Mesenchymal stem cell (in vitro differentiated cells and primary cell): ENCODE measurements at regions not wholly inside any gene's neighbourhood (a gene's known extent, or its start where the extent isn't known, plus 50 kb on each side); places are given as distances from the start of the nearest gene placed in this dataset.
"Not testable (repeated sequence)": the region's sequence is repeated elsewhere in the genome, so short reads cannot be mapped to it uniquely, and the experiment has no call there.

ENCODE experiments used
- DNase-seq: peaks from one replicate; pipeline ENCODE4 v3.0.0-alpha.2; 2013
- H2AFZ ChIP-seq: one replicate; pipeline ENCODE4 v1.6.1; 2013; ENCODE audit warnings: low read depth, mild to moderate bottlenecking, control low read depth, inconsistent platforms, low read length, moderate library complexity
- H2AK5ac ChIP-seq: 2 replicates; pipeline ENCODE4 v1.6.1; 2013; ENCODE audit warnings: low read length, moderate library complexity, mild to moderate bottlenecking, inconsistent platforms; ENCODE audit not compliant: severe bottlenecking
- H2BK120ac ChIP-seq: one replicate; pipeline ENCODE4 v1.6.1; 2013; ENCODE audit warnings: low read depth, mild to moderate bottlenecking, inconsistent platforms, low read length, moderate library complexity
- H2BK12ac ChIP-seq, 2 experiments: one replicate each; pipeline ENCODE4 v1.6.1; 2013; ENCODE audit warnings: inconsistent platforms in 2 of 2, low read length in 2 of 2, mild to moderate bottlenecking in 2 of 2, moderate library complexity in 2 of 2, control low read depth in 1 of 2
- H2BK15ac ChIP-seq: one replicate; pipeline ENCODE4 v1.6.1; 2013; ENCODE audit warnings: mild to moderate bottlenecking, low read depth, inconsistent platforms; ENCODE audit not compliant: poor library complexity, severe bottlenecking
- H2BK5ac ChIP-seq: 2 replicates; pipeline ENCODE4 v1.6.1; 2013; ENCODE audit warnings: low read depth, mild to moderate bottlenecking, low read length, control low read depth, inconsistent platforms; ENCODE audit not compliant: poor library complexity, severe bottlenecking
- H3K14ac ChIP-seq, 2 experiments: one replicate each; pipeline ENCODE4 v1.6.1; 2013; ENCODE audit warnings: inconsistent platforms in 2 of 2, low read length in 2 of 2, control low read depth in 1 of 2, mild to moderate bottlenecking in 1 of 2, moderate library complexity in 1 of 2
- H3K18ac ChIP-seq, 2 experiments: one replicate each; pipeline ENCODE4 v1.6.1; 2013; ENCODE audit warnings: inconsistent platforms in 2 of 2, low read length in 2 of 2, control low read depth in 1 of 2, low read depth in 1 of 2, mild to moderate bottlenecking in 1 of 2
- H3K23ac ChIP-seq, 2 experiments: one replicate each; pipeline ENCODE4 v1.6.1; 2013; ENCODE audit warnings: inconsistent platforms in 2 of 2, low read length in 2 of 2, mild to moderate bottlenecking in 2 of 2, moderate library complexity in 2 of 2, control low read depth in 1 of 2
- H3K27ac ChIP-seq: 2 replicates; pipeline ENCODE4 v1.5.1; 2013; ENCODE audit warnings: mild to moderate bottlenecking, moderate library complexity, low read length, control low read depth, inconsistent platforms; ENCODE audit not compliant: poor library complexity, severe bottlenecking
- H3K27me3 ChIP-seq, 2 experiments: 2 replicates each; pipeline versions ENCODE4 v1.6.1 to v1.7.0; 2013; ENCODE audit warnings: low read length in 2 of 2, mild to moderate bottlenecking in 2 of 2, moderate library complexity in 2 of 2, control low read depth in 1 of 2, inconsistent platforms in 1 of 2; ENCODE audit not compliant: control insufficient read depth in 1 of 2, insufficient read depth in 1 of 2
- H3K36me3 ChIP-seq, 2 experiments: 2 replicates each; pipeline versions ENCODE4 v1.6.1 to v1.7.0; 2013; ENCODE audit warnings: low read length in 2 of 2, control low read depth in 1 of 2, inconsistent platforms in 1 of 2, low read depth in 1 of 2, mild to moderate bottlenecking in 1 of 2; ENCODE audit not compliant: insufficient read depth in 2 of 2, control insufficient read depth in 1 of 2
- H3K4ac ChIP-seq, 2 experiments: one replicate each; pipeline ENCODE4 v1.6.1; 2013; ENCODE audit warnings: inconsistent platforms in 2 of 2, low read length in 2 of 2, mild to moderate bottlenecking in 2 of 2, moderate library complexity in 2 of 2, control low read depth in 1 of 2, low read depth in 1 of 2
- H3K4me1 ChIP-seq: 2 replicates; pipeline ENCODE4 v1.6.1; 2013; ENCODE audit warnings: low read depth, low read length, control low read depth; ENCODE audit not compliant: control insufficient read depth, insufficient read depth
- H3K4me2 ChIP-seq: 2 replicates; pipeline ENCODE4 v1.6.1; 2013; ENCODE audit warnings: low read length, mild to moderate bottlenecking, inconsistent platforms; ENCODE audit not compliant: poor library complexity, severe bottlenecking
- H3K4me3 ChIP-seq, 2 experiments: 2 replicates each; pipeline versions ENCODE4 v1.5.1 to v1.7.0; 2013; ENCODE audit warnings: low read length in 2 of 2, mild to moderate bottlenecking in 2 of 2, control low read depth in 1 of 2, low read depth in 1 of 2; ENCODE audit not compliant: insufficient read depth in 1 of 2
- H3K79me1 ChIP-seq: replicated peaks from 2 replicates; pipeline ENCODE4 v1.6.1; 2013; ENCODE audit warnings: mild to moderate bottlenecking, control low read depth, low read length, inconsistent platforms; ENCODE audit not compliant: poor library complexity, severe bottlenecking
- H3K9ac ChIP-seq: 2 replicates; pipeline ENCODE4 v1.7.0; 2013; ENCODE audit warnings: mild to moderate bottlenecking, low read length, moderate library complexity
- H3K9me3 ChIP-seq: 2 replicates; pipeline ENCODE4 v1.7.0; 2013; ENCODE audit warnings: mild to moderate bottlenecking, low read length; ENCODE audit not compliant: control insufficient read depth
- H4K8ac ChIP-seq: one replicate; pipeline ENCODE4 v1.6.1; 2013; ENCODE audit warnings: inconsistent platforms, mild to moderate bottlenecking, low read length, moderate library complexity
- H4K91ac ChIP-seq: one replicate; pipeline ENCODE4 v1.6.1; 2013; ENCODE audit warnings: mild to moderate bottlenecking, low read length, inconsistent platforms
- WGBS: methylation state at CpG from one replicate; pipeline ENCODE4 v1.1.7; 2013; ENCODE audit warnings: mixed read lengths; 5-methylcytosine and 5-hydroxymethylcytosine counted together

GRCh38 chr13:76586842-76587241 is 299.4 kb downstream of the KCTD12 start:
- Histone ChIP-seq H3K27me3 (no peaks in the 10 kb centered on the region), H4K91ac (no peak overlapping the region), H4K8ac (no peak overlapping the region), H3K27ac (no peak overlapping the region), H2BK12ac (no peak overlapping the region), H3K4ac (no peak overlapping the region), H3K9me3 (no peaks in the 10 kb centered on the region), H3K23ac (no peak overlapping the region), H2BK15ac (no peak overlapping the region), H3K4me2 (no peak overlapping the region), H3K4me1 (no peaks in the 10 kb centered on the region), H2AFZ (no peak overlapping the region), H3K18ac (no peak overlapping the region), H3K9ac (no peak overlapping the region), H2BK120ac (no peak overlapping the region), H3K36me3 (no peaks in the 10 kb centered on the region), H3K14ac (no peak overlapping the region), H3K79me1 (no peaks in the 10 kb centered on the region), H2AK5ac (no peak overlapping the region), H2BK5ac (no peak overlapping the region), H3K4me3 (no peak overlapping the region)
- WGBS, result 100% methylated on average over 3 of the region's 4 CpGs
- no peak for DNase-seq

- no peak for DNase-seq
- Histone ChIP-seq H2AFZ (no peak overlapping the region), H3K18ac (peak overlapping the region in 1 of 2 experiments; percentile 24), H3K14ac (no peak overlapping the region), H4K91ac (no peak overlapping the region), H3K27ac (no peak overlapping the region), H3K27me3 (no peaks in the 10 kb centered on the region), H2BK12ac (no peak overlapping the region), H2BK5ac (no peak overlapping the region), H4K8ac (no peak overlapping the region), H2BK15ac (no peak overlapping the region), H3K4ac (no peak overlapping the region), H3K9ac (no peak overlapping the region), H3K4me2 (no peak overlapping the region), H3K79me1 (no peaks in the 10 kb centered on the region), H3K23ac (no peak overlapping the region), H3K36me3 (no peaks in the 10 kb centered on the region), H3K9me3 (peaks cover 30% of the 10 kb centered on the region), H3K4me1 (no peaks in the 10 kb centered on the region), H3K4me3 (no peak overlapping the region), H2AK5ac (no peak overlapping the region), H2BK120ac (no peak overlapping the region)
- WGBS, result 96% methylated on average over 4 of the region's 4 CpGs
Measured at GRCh38 chr13:76579701-76580100, 306.5 kb downstream of the KCTD12 start.

- H4K8ac ChIP-seq, H2BK15ac ChIP-seq, H2AK5ac ChIP-seq, H3K27ac ChIP-seq, H3K23ac ChIP-seq, H4K91ac ChIP-seq, DNase-seq, H3K4me1 ChIP-seq, H3K18ac ChIP-seq, H3K27me3 ChIP-seq, H2BK120ac ChIP-seq, H3K4me2 ChIP-seq, H3K79me1 ChIP-seq, H2BK5ac ChIP-seq, H3K4ac ChIP-seq, H2BK12ac ChIP-seq, H3K9ac ChIP-seq, H2AFZ ChIP-seq, H3K36me3 ChIP-seq, H3K4me3 ChIP-seq, H3K14ac ChIP-seq: not testable (repeated sequence)
- H3K9me3 ChIP-seq, result peaks cover 37% of the 10 kb centered on the region
- 91% methylated on average over 5 of the region's 5 CpGs for WGBS
Measured at GRCh38 chr13:76575634-76576033, 310.6 kb downstream of the KCTD12 start.

GRCh38 chr13:76570510-76570971 is 315.7 kb downstream of the KCTD12 start:
- Histone ChIP-seq H3K4me2 (no peak overlapping the region), H3K4me1 (no peaks in the 10 kb centered on the region), H3K4ac (no peak overlapping the region), H3K27ac (no peak overlapping the region), H2BK15ac (no peak overlapping the region), H3K9ac (no peak overlapping the region), H3K9me3 (peaks cover 12% of the 10 kb centered on the region), H2BK12ac (no peak overlapping the region), H2AFZ (no peak overlapping the region), H4K8ac (no peak overlapping the region), H2BK5ac (no peak overlapping the region), H3K23ac (no peak overlapping the region), H3K18ac (no peak overlapping the region), H4K91ac (no peak overlapping the region), H3K36me3 (no peaks in the 10 kb centered on the region), H2BK120ac (no peak overlapping the region), H3K14ac (no peak overlapping the region), H2AK5ac (no peak overlapping the region), H3K79me1 (no peaks in the 10 kb centered on the region), H3K27me3 (no peaks in the 10 kb centered on the region), H3K4me3 (no peak overlapping the region)
- DNase-seq, result no peak
- 91% methylated on average over 1 of the region's 1 CpG for WGBS
